Fibroblast of peridontal ligament (primary cell): ENCODE measurements at regions not wholly inside any gene's neighbourhood (a gene's known extent, or its start where the extent isn't known, plus 50 kb on each side); places are given as distances from the start of the nearest gene placed in this dataset.
"Not testable (repeated sequence)": the region's sequence is repeated elsewhere in the genome, so short reads cannot be mapped to it uniquely, and the experiment has no call there.

Source experiments
- DNase-seq: peaks from one replicate; pipeline ENCODE4 v3.0.0-alpha.2; 2010; ENCODE audit errors: extremely low read depth

- no peak for DNase-seq
Measured at GRCh38 chr2:155033652-155034051, 335.2 kb downstream of the KCNJ3 start.

GRCh38 chr2:155030296-155030695 is 331.8 kb downstream of the KCNJ3 start:
- DNase-seq, result no peak

GRCh38 chr2:155026651-155027174 is 328.2 kb downstream of the KCNJ3 start:
- DNase-seq, result no peak

GRCh38 chr2:155023674-155024073 is 325.2 kb downstream of the KCNJ3 start:
- DNase-seq, result no peak

GRCh38 chr2:155022531-155022930 is 324.0 kb downstream of the KCNJ3 start:
- DNase-seq, result no peak

GRCh38 chr2:155021618-155022017 is 323.1 kb downstream of the KCNJ3 start:
- no peak for DNase-seq

GRCh38 chr2:155020246-155020645 is 321.8 kb downstream of the KCNJ3 start:
- DNase-seq, result no peak

- DNase-seq, result no peak
Measured at GRCh38 chr2:155010925-155011324, 312.4 kb downstream of the KCNJ3 start.

GRCh38 chr2:154995361-154995760 is 296.9 kb downstream of the KCNJ3 start:
- no peak for DNase-seq

GRCh38 chr2:154992826-154993225 is 294.3 kb downstream of the KCNJ3 start:
- no peak for DNase-seq

- DNase-seq, result no peak
Measured at GRCh38 chr2:154978710-154979109, 280.2 kb downstream of the KCNJ3 start.

GRCh38 chr2:154978244-154978643 is 279.7 kb downstream of the KCNJ3 start:
- no peak for DNase-seq

- DNase-seq, result no peak
Measured at GRCh38 chr2:154974041-154974440, 275.5 kb downstream of the KCNJ3 start.

GRCh38 chr2:154963511-154963910 is 265.0 kb downstream of the KCNJ3 start:
- no peak for DNase-seq

- DNase-seq, result no peak
Measured at GRCh38 chr2:154961676-154962075, 263.2 kb downstream of the KCNJ3 start.

GRCh38 chr2:154960802-154961583 is 262.5 kb downstream of the KCNJ3 start:
- no peak for DNase-seq

- no peak for DNase-seq
Measured at GRCh38 chr2:154952346-154952980, 254.0 kb downstream of the KCNJ3 start.

GRCh38 chr2:154947416-154947815 is 248.9 kb downstream of the KCNJ3 start:
- not testable (repeated sequence) for DNase-seq

GRCh38 chr2:154945984-154946383 is 247.5 kb downstream of the KCNJ3 start:
- no peak for DNase-seq

GRCh38 chr2:154941379-154941778 is 242.9 kb downstream of the KCNJ3 start:
- no peak for DNase-seq

GRCh38 chr2:154934213-154934612 is 235.7 kb downstream of the KCNJ3 start:
- no peak for DNase-seq

- DNase-seq, result no peak
Measured at GRCh38 chr2:154924531-154924930, 226.0 kb downstream of the KCNJ3 start.

- DNase-seq, result no peak
Measured at GRCh38 chr2:154914561-154914960, 216.1 kb downstream of the KCNJ3 start.
